HG03565 (cell line): ENCODE measurements at regions not wholly inside any gene's neighbourhood (a gene's known extent, or its start where the extent isn't known, plus 50 kb on each side); places are given as distances from the start of the nearest gene placed in this dataset.

Experiments
- ATAC-seq: cut with Tn5 transposase; IDR thresholded peaks from one replicate; pipeline ENCODE4 v1.9.1; 2021; ENCODE audit warnings: mild to moderate bottlenecking, moderate library complexity; ENCODE audit not compliant: unreplicated experiment

GRCh38 chr21:26412885-26413284 lies 160.2 kb downstream of the CYYR1 start:
- ATAC-seq, result no peak

- no peak for ATAC-seq
These were observed 163.4 kb downstream of the CYYR1 start for GRCh38 chr21:26409735-26410134.

- no peak for ATAC-seq
These were observed 164.6 kb downstream of the CYYR1 start for GRCh38 chr21:26408511-26408910.

- no peak for ATAC-seq
These were observed 166.6 kb downstream of the CYYR1 start for GRCh38 chr21:26406526-26406925.

GRCh38 chr21:26405735-26406361 lies 167.2 kb downstream of the CYYR1 start:
- peak; percentile 55 for ATAC-seq

- ATAC-seq, result no peak
These were observed 168.0 kb downstream of the CYYR1 start for GRCh38 chr21:26405071-26405470.

- ATAC-seq, result no peak
These were observed 168.8 kb downstream of the CYYR1 start for GRCh38 chr21:26404288-26404687.

- ATAC-seq, result no peak
These were observed 169.8 kb downstream of the CYYR1 start for GRCh38 chr21:26403321-26403720.

GRCh38 chr21:26397545-26397944 lies 175.5 kb downstream of the CYYR1 start:
- ATAC-seq, result no peak

- no peak for ATAC-seq
These were observed 178.7 kb downstream of the CYYR1 start for GRCh38 chr21:26394341-26394740.

GRCh38 chr21:26391166-26391565 lies 181.9 kb downstream of the CYYR1 start:
- ATAC-seq, result no peak

- peak; percentile 81 for ATAC-seq
These were observed 183.0 kb downstream of the CYYR1 start for GRCh38 chr21:26389971-26390641.

- ATAC-seq, result no peak
These were observed 184.3 kb downstream of the CYYR1 start for GRCh38 chr21:26388731-26389231.

- ATAC-seq, result no peak
These were observed 187.4 kb downstream of the CYYR1 start for GRCh38 chr21:26385721-26386120.

GRCh38 chr21:26379561-26379960 lies 193.5 kb downstream of the CYYR1 start:
- peak; percentile 54 for ATAC-seq

- no peak for ATAC-seq
These were observed 195.9 kb downstream of the CYYR1 start for GRCh38 chr21:26377111-26377694.

GRCh38 chr21:26374817-26375216 lies 198.3 kb downstream of the CYYR1 start:
- ATAC-seq, result no peak

GRCh38 chr21:26368591-26369320 lies 198.2 kb upstream of the APP start:
- no peak for ATAC-seq

- ATAC-seq, result no peak
These were observed 196.2 kb upstream of the APP start for GRCh38 chr21:26366781-26367180.

GRCh38 chr21:26365849-26366248 lies 195.3 kb upstream of the APP start:
- no peak for ATAC-seq

GRCh38 chr21:26351661-26352060 lies 181.1 kb upstream of the APP start:
- ATAC-seq, result no peak
